ENCODE measurements at regions not wholly inside any gene's neighbourhood (a gene's known extent, or its start where the extent isn't known, plus 50 kb on each side); places are given as distances from the start of the nearest gene placed in this dataset.
"Not testable (repeated sequence)": the region's sequence is repeated elsewhere in the genome, so short reads cannot be mapped to it uniquely, and the experiment has no call there.

- DNase-seq, result no peak
Measured at GRCh38 chr2:138223319-138223718, 259.0 kb downstream of the HNMT start.

GRCh38 chr2:138227195-138227594, 262.9 kb downstream of the HNMT start:
- no peak for DNase-seq

GRCh38 chr2:138228101-138228500, 263.8 kb downstream of the HNMT start:
- DNase-seq, result no peak

- no peak for DNase-seq
Measured at GRCh38 chr2:138234265-138234664, 267.3 kb upstream of the SPOPL start.

GRCh38 chr2:138235041-138235440, 266.5 kb upstream of the SPOPL start:
- no peak for DNase-seq

- DNase-seq, result no peak
Measured at GRCh38 chr2:138236142-138236541, 265.4 kb upstream of the SPOPL start.

- no peak for DNase-seq
Measured at GRCh38 chr2:138237667-138238384, 263.7 kb upstream of the SPOPL start.

- no peak for DNase-seq
Measured at GRCh38 chr2:138238908-138239307, 262.7 kb upstream of the SPOPL start.

GRCh38 chr2:138239902-138240491, 261.6 kb upstream of the SPOPL start:
- DNase-seq, result peak; percentile 68

- DNase-seq, result no peak
Measured at GRCh38 chr2:138243372-138243771, 258.2 kb upstream of the SPOPL start.

GRCh38 chr2:138244501-138244925, 257.1 kb upstream of the SPOPL start:
- peak; percentile 12 for DNase-seq

GRCh38 chr2:138245310-138245709, 256.3 kb upstream of the SPOPL start:
- no peak for DNase-seq

- no peak for DNase-seq
Measured at GRCh38 chr2:138247302-138247701, 254.3 kb upstream of the SPOPL start.

GRCh38 chr2:138249207-138249606, 252.4 kb upstream of the SPOPL start:
- DNase-seq, result no peak

GRCh38 chr2:138250843-138251320, 250.7 kb upstream of the SPOPL start:
- not testable (repeated sequence) for DNase-seq

- no peak for DNase-seq
Measured at GRCh38 chr2:138252587-138252986, 249.0 kb upstream of the SPOPL start.

- no peak for DNase-seq
Measured at GRCh38 chr2:138255670-138256069, 245.9 kb upstream of the SPOPL start.

- peak; percentile 84 for DNase-seq
Measured at GRCh38 chr2:138267161-138267901, 234.2 kb upstream of the SPOPL start.

GRCh38 chr2:138267902-138268254, 233.7 kb upstream of the SPOPL start:
- no peak for DNase-seq

- DNase-seq, result peak; percentile 39
Measured at GRCh38 chr2:138269765-138270164, 231.8 kb upstream of the SPOPL start.

- DNase-seq, result no peak
Measured at GRCh38 chr2:138271467-138271866, 230.1 kb upstream of the SPOPL start.

GRCh38 chr2:138272524-138273195, 228.9 kb upstream of the SPOPL start:
- DNase-seq, result no peak

GRCh38 chr2:138273280-138273679, 228.3 kb upstream of the SPOPL start:
- not testable (repeated sequence) for DNase-seq
